HepG2 (cell line): ENCODE measurements at regions not wholly inside any gene's neighbourhood (a gene's known extent, or its start where the extent isn't known, plus 50 kb on each side); places are given as distances from the start of the nearest gene placed in this dataset.
A peak's percentile ranks its signal among the peaks of the same experiment; 100 is the strongest.

Experiments
- CEBPB ChIP-seq: IDR thresholded peaks from 2 replicates; pipeline ENCODE4 v1.6.1; 2011; ENCODE audit warnings: low read depth, low read length, improper control_type of control experiment, borderline replicate concordance
- HDAC6 ChIP-seq: fragments of 200-600 bp; sonication (generic); IDR thresholded peaks from 2 replicates; pipeline ENCODE4 v1.7.0; 2017; ENCODE audit warnings: mild to moderate bottlenecking, antibody characterized with exemption, low read length, low read depth
- MAFK ChIP-seq, 2 experiments: IDR thresholded peaks in 1 of 2; conservative IDR thresholded peaks in 1 of 2; 2 replicates each; pipeline ENCODE4 v1.6.1; 2011; ENCODE audit warnings: improper control_type of control experiment in 2 of 2, low read length in 2 of 2
- MED8 ChIP-seq: sonication (generic); formaldehyde crosslinking; IDR thresholded peaks from 2 replicates; pipeline ENCODE4 v1.8.1; 2023; ENCODE audit warnings: mild to moderate bottlenecking, missing genetic modification reagents; ENCODE audit not compliant: insufficient replicate concordance
- NAIF1 ChIP-seq: sonication (generic); formaldehyde crosslinking; IDR thresholded peaks from 2 replicates; pipeline ENCODE4 v1.5.0; 2020; ENCODE audit warnings: mild to moderate bottlenecking, missing genetic modification reagents, borderline replicate concordance
- RFX3 ChIP-seq: IDR thresholded peaks from 2 replicates; pipeline ENCODE4 v1.6.1; 2016; ENCODE audit warnings: missing biosample characterization, missing genetic modification reagents
- RNF2 ChIP-seq: fragments of 450-650 bp; conservative IDR thresholded peaks from 2 replicates; pipeline ENCODE4 v1.6.1; 2016; ENCODE audit warnings: low read depth
- USF2 ChIP-seq, 2 experiments: sonication (generic) in 1 of 2; formaldehyde crosslinking in 1 of 2; IDR thresholded peaks; 2 replicates each; pipeline versions ENCODE4 v1.5.1 to v1.6.1; 2011 to 2020; ENCODE audit warnings: borderline replicate concordance in 1 of 2, low read depth in 1 of 2, low read length in 1 of 2, mild to moderate bottlenecking in 1 of 2, missing genetic modification reagents in 1 of 2, moderate library complexity in 1 of 2
- ZBTB3 ChIP-seq: sonication (generic); formaldehyde crosslinking; IDR thresholded peaks from 2 replicates; pipeline ENCODE4 v1.4.0; 2020; ENCODE audit warnings: low read depth, mild to moderate bottlenecking, moderate library complexity, missing genetic modification reagents, borderline replicate concordance
- ZFY ChIP-seq: sonication (generic); formaldehyde crosslinking; IDR thresholded peaks from 2 replicates; pipeline ENCODE4 v1.4.0; 2020; ENCODE audit warnings: missing genetic modification reagents
- ZGPAT ChIP-seq: IDR thresholded peaks from 2 replicates; pipeline ENCODE4 v1.6.1; 2016; ENCODE audit warnings: mild to moderate bottlenecking
- ZNF180 ChIP-seq: sonication (generic); formaldehyde crosslinking; IDR thresholded peaks from 2 replicates; pipeline ENCODE4 v1.4.0; 2020; ENCODE audit warnings: low read depth, missing genetic modification reagents, borderline replicate concordance
- ZNF280D ChIP-seq: sonication (generic); formaldehyde crosslinking; IDR thresholded peaks from 2 replicates; pipeline ENCODE4 v1.5.1; 2020; ENCODE audit warnings: mild to moderate bottlenecking, missing genetic modification reagents
- ZNF292 ChIP-seq: sonication (generic); formaldehyde crosslinking; IDR thresholded peaks from 2 replicates; pipeline ENCODE4 v1.8.1; 2022; ENCODE audit warnings: mild to moderate bottlenecking, low read depth, missing genetic modification reagents, borderline replicate concordance
- ZNF768 ChIP-seq: sonication (generic); formaldehyde crosslinking; IDR thresholded peaks from 2 replicates; pipeline ENCODE4 v1.4.0; 2020; ENCODE audit warnings: missing genetic modification reagents
- ZSCAN30 ChIP-seq: sonication (generic); formaldehyde crosslinking; IDR thresholded peaks from 2 replicates; pipeline ENCODE4 v1.5.0; 2020; ENCODE audit warnings: mild to moderate bottlenecking, missing genetic modification reagents
- TF ChIP-seq, protein P1 (sequence below): sonication (generic); formaldehyde crosslinking; IDR thresholded peaks from 2 replicates; pipeline ENCODE4 v1.5.0; 2020; ENCODE audit warnings: missing genetic modification reagents, mild to moderate bottlenecking, borderline replicate concordance
- TF ChIP-seq, protein P2 (sequence below): sonication (generic); formaldehyde crosslinking; IDR thresholded peaks from 2 replicates; pipeline ENCODE4 v1.8.1; 2023; ENCODE audit warnings: mild to moderate bottlenecking, missing genetic modification reagents

- peak; percentile 60 for TF ChIP-seq ZNF280D
- TF ChIP-seq ZNF292 (CRISPR knock-in tag) = no peak
- TF ChIP-seq NAIF1 (CRISPR knock-in tag) = peak; percentile 86; the same call in 1 of the 2 replicates
- no peak for TF ChIP-seq USF2 (IDR thresholded peaks at IDR 0.05; ENCODE audit: low read depth, low read length)
- no peak for TF ChIP-seq USF2 (CRISPR knock-in tag; IDR thresholded peaks at IDR 0.05; ENCODE audit: borderline replicate concordance)
- no peak for TF ChIP-seq ZSCAN30 (CRISPR knock-in tag)
- no peak for TF ChIP-seq CEBPB
- peak; percentile 62 for TF ChIP-seq ZFY
- TF ChIP-seq, protein P1, sequence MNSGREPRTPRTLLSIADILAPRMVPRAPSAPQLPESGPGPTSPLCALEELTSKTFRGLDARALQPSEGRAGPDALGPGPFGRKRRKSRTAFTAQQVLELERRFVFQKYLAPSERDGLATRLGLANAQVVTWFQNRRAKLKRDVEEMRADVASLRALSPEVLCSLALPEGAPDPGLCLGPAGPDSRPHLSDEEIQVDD (CRISPR knock-in tag) = no peak
- TF ChIP-seq MED8 (CRISPR knock-in tag) = peak; percentile 33
- peak; percentile 91; the same call in 1 of the 2 replicates for TF ChIP-seq ZGPAT (CRISPR knock-in tag)
- TF ChIP-seq ZBTB3 (CRISPR knock-in tag) = no peak
- TF ChIP-seq, protein P2, sequence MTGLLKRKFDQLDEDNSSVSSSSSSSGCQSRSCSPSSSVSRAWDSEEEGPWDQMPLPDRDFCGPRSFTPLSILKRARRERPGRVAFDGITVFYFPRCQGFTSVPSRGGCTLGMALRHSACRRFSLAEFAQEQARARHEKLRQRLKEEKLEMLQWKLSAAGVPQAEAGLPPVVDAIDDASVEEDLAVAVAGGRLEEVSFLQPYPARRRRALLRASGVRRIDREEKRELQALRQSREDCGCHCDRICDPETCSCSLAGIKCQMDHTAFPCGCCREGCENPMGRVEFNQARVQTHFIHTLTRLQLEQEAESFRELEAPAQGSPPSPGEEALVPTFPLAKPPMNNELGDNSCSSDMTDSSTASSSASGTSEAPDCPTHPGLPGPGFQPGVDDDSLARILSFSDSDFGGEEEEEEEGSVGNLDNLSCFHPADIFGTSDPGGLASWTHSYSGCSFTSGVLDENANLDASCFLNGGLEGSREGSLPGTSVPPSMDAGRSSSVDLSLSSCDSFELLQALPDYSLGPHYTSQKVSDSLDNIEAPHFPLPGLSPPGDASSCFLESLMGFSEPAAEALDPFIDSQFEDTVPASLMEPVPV (CRISPR knock-in tag) = peak; percentile 62; the same call in 1 of the 2 replicates
- TF ChIP-seq ZNF180 = no peak
- no peak for TF ChIP-seq MAFK (conservative IDR thresholded peaks at IDR 0.05 in 1 of 2, IDR thresholded peaks at IDR 0.05 in 1 of 2; ENCODE audit: low read length in 2 of 2)
- TF ChIP-seq HDAC6 = no peak
- TF ChIP-seq RFX3 (CRISPR knock-in tag) = no peak
- no peak; the same call in 1 of the 2 replicates for TF ChIP-seq RNF2
- peak; percentile 50; the same call in 1 of the 2 replicates for TF ChIP-seq ZNF768 (CRISPR knock-in tag)
Observed at GRCh38 chr1:244970744-244971551, 106.6 kb upstream of the HNRNPU start (continued).
